ENCODE measurements at regions not wholly inside any gene's neighbourhood (a gene's known extent, or its start where the extent isn't known, plus 50 kb on each side); places are given as distances from the start of the nearest gene placed in this dataset.

DNA sequence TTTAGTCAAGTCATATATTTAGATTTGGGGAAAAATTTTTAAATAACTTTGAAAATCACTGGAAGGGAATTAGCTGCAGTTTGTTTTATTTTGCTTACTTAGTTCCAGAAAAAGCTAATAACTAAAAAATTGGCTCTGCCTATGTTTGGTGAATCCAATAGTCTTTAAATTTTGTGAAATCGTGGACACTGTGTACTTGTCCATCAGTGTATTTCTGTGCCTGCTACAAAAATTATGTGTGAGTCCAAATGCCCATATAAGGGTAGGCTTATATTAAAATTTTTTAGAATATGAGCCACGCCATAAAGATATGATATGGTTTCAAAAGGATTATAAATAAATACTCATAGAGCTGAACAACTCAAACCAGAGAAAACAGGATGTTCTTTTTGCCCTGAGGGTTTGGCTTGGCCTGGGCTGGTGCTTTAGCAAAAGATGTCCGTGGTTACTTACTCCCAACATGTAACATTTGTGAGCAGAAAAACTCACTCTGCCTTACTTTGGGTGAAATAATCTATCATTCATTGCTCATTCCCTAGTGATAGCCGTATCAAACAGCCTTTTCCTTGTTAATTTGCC, 133.2 kb upstream of the PRLR start:
- H3K27ac ChIP-seq, result no peak overlapping the region
- H3K4me1 ChIP-seq, result peaks cover 0 to 5% of the 10 kb centered on the region in 2 donors
- no peak overlapping the region for H3K4me3 ChIP-seq (replicated peaks in 1 of 3)
- H3K9me3 ChIP-seq, result no peaks in the 10 kb centered on the region
- intact Hi-C loops (cut with DNase I), result no loop called here
- TF ChIP-seq POLR2A (IDR thresholded peaks at IDR 0.05), result no peak
- TF ChIP-seq, protein P1, sequence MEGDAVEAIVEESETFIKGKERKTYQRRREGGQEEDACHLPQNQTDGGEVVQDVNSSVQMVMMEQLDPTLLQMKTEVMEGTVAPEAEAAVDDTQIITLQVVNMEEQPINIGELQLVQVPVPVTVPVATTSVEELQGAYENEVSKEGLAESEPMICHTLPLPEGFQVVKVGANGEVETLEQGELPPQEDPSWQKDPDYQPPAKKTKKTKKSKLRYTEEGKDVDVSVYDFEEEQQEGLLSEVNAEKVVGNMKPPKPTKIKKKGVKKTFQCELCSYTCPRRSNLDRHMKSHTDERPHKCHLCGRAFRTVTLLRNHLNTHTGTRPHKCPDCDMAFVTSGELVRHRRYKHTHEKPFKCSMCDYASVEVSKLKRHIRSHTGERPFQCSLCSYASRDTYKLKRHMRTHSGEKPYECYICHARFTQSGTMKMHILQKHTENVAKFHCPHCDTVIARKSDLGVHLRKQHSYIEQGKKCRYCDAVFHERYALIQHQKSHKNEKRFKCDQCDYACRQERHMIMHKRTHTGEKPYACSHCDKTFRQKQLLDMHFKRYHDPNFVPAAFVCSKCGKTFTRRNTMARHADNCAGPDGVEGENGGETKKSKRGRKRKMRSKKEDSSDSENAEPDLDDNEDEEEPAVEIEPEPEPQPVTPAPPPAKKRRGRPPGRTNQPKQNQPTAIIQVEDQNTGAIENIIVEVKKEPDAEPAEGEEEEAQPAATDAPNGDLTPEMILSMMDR (IDR thresholded peaks at IDR 0.05), result no peak
- H3K36me3 ChIP-seq, result no peaks in the 10 kb centered on the region
- DNase-seq, result no peak
- no peaks in the 10 kb centered on the region for H3K27me3 ChIP-seq
- 73 to 77% methylated on average over 4 of the region's 4 CpGs for WGBS, 2 donors

DNA sequence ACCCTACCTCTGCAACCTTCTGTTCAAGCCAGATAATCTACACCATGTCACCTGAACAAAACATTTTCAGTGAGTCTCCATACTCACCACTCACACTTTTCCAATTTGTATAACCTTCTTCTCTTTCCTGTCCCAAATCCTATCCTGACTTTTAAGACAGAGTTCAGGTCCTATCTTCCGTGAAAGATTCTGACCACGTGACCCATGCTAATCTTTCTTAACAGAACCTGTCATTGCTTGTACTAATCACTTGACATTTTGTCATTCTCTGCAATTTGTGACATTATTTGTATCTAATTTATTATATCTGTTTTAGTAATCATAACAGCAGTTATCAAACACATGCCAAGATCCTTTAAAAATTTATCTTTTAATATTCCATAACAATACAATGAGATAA, 132.5 kb upstream of the PRLR start:
- Histone ChIP-seq H3K4me1 (peaks cover 0 to 5% of the 10 kb centered on the region in 2 donors), H3K27ac (no peak overlapping the region), H3K27me3 (no peaks in the 10 kb centered on the region), H3K4me3 (replicated peaks in 1 of 3) (no peak overlapping the region), H3K36me3 (no peaks in the 10 kb centered on the region), H3K9me3 (no peaks in the 10 kb centered on the region)
- TF ChIP-seq, protein P1 (IDR thresholded peaks at IDR 0.05), result no peak
- no peak for TF ChIP-seq POLR2A (IDR thresholded peaks at IDR 0.05)
- 84 to 85% methylated on average over 2 of the region's 2 CpGs for WGBS, 2 donors
- intact Hi-C loops (cut with DNase I), result no loop called here
- DNase-seq, result no peak

DNA sequence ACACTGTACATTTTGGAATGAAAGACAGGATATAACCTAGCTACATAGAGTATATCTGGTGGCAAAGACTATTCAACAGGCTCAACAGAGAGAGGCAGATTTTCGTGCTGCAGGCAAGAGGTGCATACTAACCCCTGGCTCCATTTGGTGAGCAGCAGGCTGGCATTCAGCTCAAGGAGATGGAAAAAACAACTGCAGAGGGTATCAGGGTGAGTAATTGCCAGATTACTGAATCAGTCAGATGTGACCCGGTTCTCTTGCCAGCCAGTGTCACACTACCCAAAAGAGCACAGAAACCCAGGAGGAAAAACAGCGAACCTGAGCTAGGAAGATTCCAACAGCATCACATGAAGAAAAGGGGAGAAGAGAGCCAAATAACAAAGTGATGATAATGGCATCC, 130.4 kb upstream of the PRLR start:
- H3K9me3 ChIP-seq, result no peaks in the 10 kb centered on the region
- H3K4me1 ChIP-seq, result peaks cover 0 to 5% of the 10 kb centered on the region in 2 donors
- TF ChIP-seq POLR2A (IDR thresholded peaks at IDR 0.05), result no peak
- TF ChIP-seq, protein P1 (IDR thresholded peaks at IDR 0.05), result no peak
- no peaks in the 10 kb centered on the region for H3K27me3 ChIP-seq
- no peaks in the 10 kb centered on the region for H3K36me3 ChIP-seq
- peak; percentile 42 to 70 for DNase-seq
- intact Hi-C loops (cut with DNase I), result no loop called here
- no peak overlapping the region for H3K4me3 ChIP-seq (replicated peaks in 1 of 3)
- H3K27ac ChIP-seq, result no peak overlapping the region
- WGBS, 2 donors, result 19 to 23% methylated on average over 3 of the region's 3 CpGs

DNA sequence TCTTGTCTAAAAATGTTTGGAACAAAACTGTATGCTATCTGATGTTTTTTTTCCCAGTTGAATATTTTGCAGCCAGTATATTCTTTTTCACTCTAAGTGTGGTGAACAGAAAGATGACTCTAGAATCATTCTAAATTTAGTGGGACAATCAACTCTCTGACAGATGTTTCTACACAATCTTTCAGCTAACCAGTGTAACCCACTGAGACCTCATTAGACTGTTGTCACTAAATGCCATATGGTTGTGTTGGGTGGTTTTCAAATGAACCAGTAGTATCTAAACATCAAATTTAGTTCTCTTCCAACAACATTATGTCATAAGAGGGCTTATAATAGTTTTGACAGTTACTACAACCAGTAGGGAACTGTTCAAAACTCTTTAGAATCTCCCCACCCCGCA, 129.6 kb upstream of the PRLR start:
- intact Hi-C loops (cut with DNase I), result no loop called here
- 50 to 62% methylated on average over 1 of the region's 1 CpG for WGBS, 2 donors
- H3K27ac ChIP-seq, result no peak overlapping the region
- no peak for DNase-seq
- H3K27me3 ChIP-seq, result no peaks in the 10 kb centered on the region
- H3K9me3 ChIP-seq, result no peaks in the 10 kb centered on the region
- no peak overlapping the region for H3K4me3 ChIP-seq (replicated peaks in 1 of 3)
- no peak for TF ChIP-seq POLR2A (IDR thresholded peaks at IDR 0.05)
- TF ChIP-seq, protein P1 (IDR thresholded peaks at IDR 0.05), result no peak
- H3K36me3 ChIP-seq, result no peaks in the 10 kb centered on the region
- peaks cover 0 to 5% of the 10 kb centered on the region in 2 donors for H3K4me1 ChIP-seq

DNA sequence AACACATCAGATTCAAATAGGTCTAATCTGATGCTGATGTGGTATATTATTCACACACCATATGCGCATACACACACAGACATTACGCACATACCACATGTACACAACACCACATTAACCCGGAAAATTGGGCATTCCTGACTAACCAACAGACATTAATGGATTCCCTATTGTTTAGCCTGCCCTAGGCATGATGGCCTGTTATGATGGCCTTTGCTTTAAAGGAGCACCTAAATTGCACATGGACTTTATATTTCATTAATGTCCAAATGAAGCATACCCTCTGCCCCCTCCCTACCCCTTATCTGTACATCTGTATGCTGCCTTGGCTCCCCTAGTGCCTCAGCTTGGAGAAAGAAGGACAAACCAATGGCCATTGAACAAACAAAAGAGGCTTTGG, 127.7 kb upstream of the PRLR start:
- TF ChIP-seq POLR2A (IDR thresholded peaks at IDR 0.05), result no peak
- TF ChIP-seq, protein P1 (IDR thresholded peaks at IDR 0.05), result no peak
- 95% methylated on average over 3 of the region's 3 CpGs for WGBS, 2 donors
- H3K27me3 ChIP-seq, result no peaks in the 10 kb centered on the region

More for the DNA sequence above, 127.7 kb upstream of the PRLR start:
- Histone ChIP-seq H3K4me3 (replicated peaks in 1 of 3) (no peak overlapping the region), H3K9me3 (no peaks in the 10 kb centered on the region), H3K27ac (no peak overlapping the region), H3K36me3 (no peaks in the 10 kb centered on the region), H3K4me1 (peaks cover 0 to 5% of the 10 kb centered on the region in 2 donors)
- intact Hi-C loops (cut with DNase I), result no loop called here
- no peak for DNase-seq
